Neural cell (in vitro differentiated cells): ENCODE measurements at regions not wholly inside any gene's neighbourhood (a gene's known extent, or its start where the extent isn't known, plus 50 kb on each side); places are given as distances from the start of the nearest gene placed in this dataset.

Experiments
- H2AFZ ChIP-seq: fragments of 200-600, 300-800 bp; sonication (generic), shearing (Covaris generic); 2 replicates; pipeline ENCODE4 v1.6.0; 2014; ENCODE audit warnings: low read depth, mild to moderate bottlenecking, antibody characterized with exemption, low read length, moderate library complexity
- H3F3A ChIP-seq: fragments of 200-600 bp; shearing (Covaris generic); 2 replicates; pipeline ENCODE4 v1.6.1; 2016; ENCODE audit warnings: mild to moderate bottlenecking, moderate library complexity, mixed read lengths, antibody characterized with exemption, low read length; ENCODE audit not compliant: insufficient read depth, poor library complexity, severe bottlenecking
- H3K27ac ChIP-seq: fragments of 200-600, 300-800 bp; sonication (generic), shearing (Covaris generic); 2 replicates; pipeline ENCODE4 v1.5.1; 2014; ENCODE audit warnings: mild to moderate bottlenecking, low read length, moderate library complexity
- H3K27me3 ChIP-seq: fragments of 300-800, 200-600 bp; sonication (generic), shearing (Covaris generic); 2 replicates; pipeline ENCODE4 v1.6.0; 2014; ENCODE audit warnings: mild to moderate bottlenecking, low read depth, low read length, moderate library complexity; ENCODE audit not compliant: insufficient read depth
- H3K36me3 ChIP-seq: fragments of 300-800, 200-600 bp; sonication (generic), shearing (Covaris generic); 2 replicates; pipeline ENCODE4 v1.5.1; 2014; ENCODE audit warnings: mild to moderate bottlenecking, antibody characterized with exemption, low read length, moderate library complexity; ENCODE audit not compliant: insufficient read depth
- H3K4me2 ChIP-seq: fragments of 300-800, 200-600 bp; sonication (generic), shearing (Covaris generic); 2 replicates; pipeline ENCODE4 v1.6.0; 2014; ENCODE audit warnings: mild to moderate bottlenecking, low read length
- H3K4me3 ChIP-seq: fragments of 300-800, 200-600 bp; sonication (generic), shearing (Covaris generic); 2 replicates; pipeline ENCODE4 v1.5.1; 2014; ENCODE audit warnings: mild to moderate bottlenecking, low read length, moderate library complexity
- H3K79me2 ChIP-seq: fragments of 200-600 bp; shearing (Covaris generic); replicated peaks from 2 replicates; pipeline ENCODE4 v1.6.0; 2014; ENCODE audit warnings: mild to moderate bottlenecking, low read length, moderate library complexity; ENCODE audit not compliant: insufficient read depth
- H3K9ac ChIP-seq: fragments of 300-800, 200-600 bp; sonication (generic), shearing (Covaris generic); 2 replicates; pipeline ENCODE4 v1.6.1; 2016; ENCODE audit warnings: mild to moderate bottlenecking, low read length, mixed read lengths
- H3K9me2 ChIP-seq: fragments of 200-600 bp; shearing (Covaris generic); 2 replicates; pipeline ENCODE4 v1.6.1; 2016; ENCODE audit warnings: mild to moderate bottlenecking, low read length, mixed read lengths; ENCODE audit not compliant: insufficient read depth
- H3K9me3 ChIP-seq: fragments of 200-600, 300-800 bp; sonication (generic), shearing (Covaris generic); 2 replicates; pipeline ENCODE4 v1.6.1; 2016; ENCODE audit warnings: mild to moderate bottlenecking, mixed run types, low read length, moderate library complexity, mixed read lengths
- H4K20me1 ChIP-seq: fragments of 200-600 bp; shearing (Covaris generic); 2 replicates; pipeline ENCODE4 v1.6.1; 2016; ENCODE audit warnings: mild to moderate bottlenecking, mixed run types; ENCODE audit not compliant: insufficient read depth
- EP300 ChIP-seq: fragments of 450-650 bp; conservative IDR thresholded peaks from 2 replicates; pipeline ENCODE4 v1.6.1; 2014; ENCODE audit warnings: antibody characterized with exemption, mild to moderate bottlenecking, moderate library complexity; ENCODE audit not compliant: poor library complexity, severe bottlenecking
- EZH2 ChIP-seq: fragments of 200-600, 300-800 bp; shearing (Covaris generic), sonication (generic); IDR thresholded peaks from 2 replicates; pipeline ENCODE4 v1.6.1; 2014; ENCODE audit warnings: antibody characterized with exemption, low read length, borderline replicate concordance, mild to moderate bottlenecking; ENCODE audit not compliant: insufficient read depth, poor library complexity, severe bottlenecking
- MXI1 ChIP-seq: fragments of 450-650 bp; conservative IDR thresholded peaks from 2 replicates; pipeline ENCODE4 v1.6.1; 2014; ENCODE audit warnings: antibody characterized with exemption, mild to moderate bottlenecking; ENCODE audit not compliant: poor library complexity, severe bottlenecking
- POLR2AphosphoS5 ChIP-seq: IDR thresholded peaks from 2 replicates; pipeline ENCODE4 v1.6.1; 2012
- RAD21 ChIP-seq: fragments of 450-650 bp; conservative IDR thresholded peaks from 2 replicates; pipeline ENCODE4 v1.6.1; 2014; ENCODE audit warnings: antibody characterized with exemption, mild to moderate bottlenecking, moderate library complexity
- SMC3 ChIP-seq: fragments of 450-650 bp; conservative IDR thresholded peaks from 2 replicates; pipeline ENCODE4 v1.6.1; 2014; ENCODE audit warnings: antibody characterized with exemption, mild to moderate bottlenecking, moderate library complexity; ENCODE audit not compliant: poor library complexity
- TAF1 ChIP-seq: IDR thresholded peaks from 2 replicates; pipeline ENCODE4 v1.6.1; 2012; ENCODE audit warnings: low read depth
- TF ChIP-seq, protein P1 (sequence below): IDR thresholded peaks from 2 replicates; pipeline ENCODE4 v1.6.1; 2012; ENCODE audit warnings: borderline replicate concordance
- TF ChIP-seq, protein P2 (sequence below): fragments of 450-650 bp; IDR thresholded peaks from 2 replicates; pipeline ENCODE4 v1.5.1; 2014; ENCODE audit warnings: antibody characterized with exemption, mild to moderate bottlenecking, moderate library complexity; ENCODE audit not compliant: poor library complexity, severe bottlenecking

DNA sequence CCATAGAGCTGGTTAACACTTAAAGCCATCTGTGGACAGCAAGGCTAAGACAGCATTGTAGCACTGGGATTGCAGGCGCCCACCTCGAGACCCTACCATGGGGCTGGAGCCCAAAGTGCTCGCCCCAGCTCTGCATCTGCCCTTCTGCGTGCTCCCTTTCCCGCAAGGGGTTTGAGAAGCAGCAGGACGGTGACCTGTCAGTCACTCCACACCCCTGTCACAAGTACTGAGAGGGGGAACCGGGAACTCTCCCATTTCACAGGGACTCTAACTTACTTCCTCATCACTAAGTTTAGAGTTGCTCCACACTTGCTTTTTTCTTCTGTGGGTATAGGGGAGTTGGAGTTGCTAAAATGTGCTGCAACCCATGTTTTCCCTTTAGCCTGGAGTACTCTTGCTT lies 273.2 kb downstream of the SMARCA2 start:
- Histone ChIP-seq H3K4me3 (no peak overlapping the region), H3K4me2 (no peak overlapping the region), H3K9me2 (no peaks in the 10 kb centered on the region), H3F3A (no peaks in the 10 kb centered on the region), H3K36me3 (no peaks in the 10 kb centered on the region), H2AFZ (no peak overlapping the region), H3K9ac (no peak overlapping the region), H3K9me3 (no peaks in the 10 kb centered on the region), H3K79me2 (no peaks in the 10 kb centered on the region), H3K27ac (no peak overlapping the region), H3K27me3 (no peaks in the 10 kb centered on the region), H4K20me1 (no peaks in the 10 kb centered on the region)
- TF ChIP-seq TAF1 (no peak), RAD21 (no peak), SMC3 (no peak), EP300 (no peak), EZH2 (no peak), POLR2AphosphoS5 (no peak), MXI1 (no peak)
- TF ChIP-seq, protein P1, sequence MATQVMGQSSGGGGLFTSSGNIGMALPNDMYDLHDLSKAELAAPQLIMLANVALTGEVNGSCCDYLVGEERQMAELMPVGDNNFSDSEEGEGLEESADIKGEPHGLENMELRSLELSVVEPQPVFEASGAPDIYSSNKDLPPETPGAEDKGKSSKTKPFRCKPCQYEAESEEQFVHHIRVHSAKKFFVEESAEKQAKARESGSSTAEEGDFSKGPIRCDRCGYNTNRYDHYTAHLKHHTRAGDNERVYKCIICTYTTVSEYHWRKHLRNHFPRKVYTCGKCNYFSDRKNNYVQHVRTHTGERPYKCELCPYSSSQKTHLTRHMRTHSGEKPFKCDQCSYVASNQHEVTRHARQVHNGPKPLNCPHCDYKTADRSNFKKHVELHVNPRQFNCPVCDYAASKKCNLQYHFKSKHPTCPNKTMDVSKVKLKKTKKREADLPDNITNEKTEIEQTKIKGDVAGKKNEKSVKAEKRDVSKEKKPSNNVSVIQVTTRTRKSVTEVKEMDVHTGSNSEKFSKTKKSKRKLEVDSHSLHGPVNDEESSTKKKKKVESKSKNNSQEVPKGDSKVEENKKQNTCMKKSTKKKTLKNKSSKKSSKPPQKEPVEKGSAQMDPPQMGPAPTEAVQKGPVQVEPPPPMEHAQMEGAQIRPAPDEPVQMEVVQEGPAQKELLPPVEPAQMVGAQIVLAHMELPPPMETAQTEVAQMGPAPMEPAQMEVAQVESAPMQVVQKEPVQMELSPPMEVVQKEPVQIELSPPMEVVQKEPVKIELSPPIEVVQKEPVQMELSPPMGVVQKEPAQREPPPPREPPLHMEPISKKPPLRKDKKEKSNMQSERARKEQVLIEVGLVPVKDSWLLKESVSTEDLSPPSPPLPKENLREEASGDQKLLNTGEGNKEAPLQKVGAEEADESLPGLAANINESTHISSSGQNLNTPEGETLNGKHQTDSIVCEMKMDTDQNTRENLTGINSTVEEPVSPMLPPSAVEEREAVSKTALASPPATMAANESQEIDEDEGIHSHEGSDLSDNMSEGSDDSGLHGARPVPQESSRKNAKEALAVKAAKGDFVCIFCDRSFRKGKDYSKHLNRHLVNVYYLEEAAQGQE: no peak
- TF ChIP-seq, protein P2, sequence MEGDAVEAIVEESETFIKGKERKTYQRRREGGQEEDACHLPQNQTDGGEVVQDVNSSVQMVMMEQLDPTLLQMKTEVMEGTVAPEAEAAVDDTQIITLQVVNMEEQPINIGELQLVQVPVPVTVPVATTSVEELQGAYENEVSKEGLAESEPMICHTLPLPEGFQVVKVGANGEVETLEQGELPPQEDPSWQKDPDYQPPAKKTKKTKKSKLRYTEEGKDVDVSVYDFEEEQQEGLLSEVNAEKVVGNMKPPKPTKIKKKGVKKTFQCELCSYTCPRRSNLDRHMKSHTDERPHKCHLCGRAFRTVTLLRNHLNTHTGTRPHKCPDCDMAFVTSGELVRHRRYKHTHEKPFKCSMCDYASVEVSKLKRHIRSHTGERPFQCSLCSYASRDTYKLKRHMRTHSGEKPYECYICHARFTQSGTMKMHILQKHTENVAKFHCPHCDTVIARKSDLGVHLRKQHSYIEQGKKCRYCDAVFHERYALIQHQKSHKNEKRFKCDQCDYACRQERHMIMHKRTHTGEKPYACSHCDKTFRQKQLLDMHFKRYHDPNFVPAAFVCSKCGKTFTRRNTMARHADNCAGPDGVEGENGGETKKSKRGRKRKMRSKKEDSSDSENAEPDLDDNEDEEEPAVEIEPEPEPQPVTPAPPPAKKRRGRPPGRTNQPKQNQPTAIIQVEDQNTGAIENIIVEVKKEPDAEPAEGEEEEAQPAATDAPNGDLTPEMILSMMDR: no peak

DNA sequence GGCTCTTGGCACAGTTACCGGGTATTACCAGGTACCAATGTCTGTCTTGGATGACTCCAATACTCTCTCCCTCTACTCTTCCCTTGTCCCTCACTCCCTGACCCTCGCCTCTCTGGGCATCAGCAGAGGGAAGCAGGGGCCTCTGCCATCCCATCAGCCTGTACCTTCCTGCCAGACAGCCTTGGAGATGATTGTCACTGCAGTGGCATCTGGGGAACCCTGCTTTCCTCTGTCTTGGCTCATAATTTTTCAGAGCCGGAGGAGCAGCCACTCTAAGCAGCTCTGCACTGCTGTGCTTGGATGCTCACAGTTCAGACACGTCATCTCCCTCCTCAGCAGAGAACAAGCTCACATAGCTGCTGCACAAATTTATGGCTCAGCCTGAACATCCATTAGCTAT lies 274.1 kb downstream of the SMARCA2 start:
- no peaks in the 10 kb centered on the region for H3K9me3 ChIP-seq

DNA sequence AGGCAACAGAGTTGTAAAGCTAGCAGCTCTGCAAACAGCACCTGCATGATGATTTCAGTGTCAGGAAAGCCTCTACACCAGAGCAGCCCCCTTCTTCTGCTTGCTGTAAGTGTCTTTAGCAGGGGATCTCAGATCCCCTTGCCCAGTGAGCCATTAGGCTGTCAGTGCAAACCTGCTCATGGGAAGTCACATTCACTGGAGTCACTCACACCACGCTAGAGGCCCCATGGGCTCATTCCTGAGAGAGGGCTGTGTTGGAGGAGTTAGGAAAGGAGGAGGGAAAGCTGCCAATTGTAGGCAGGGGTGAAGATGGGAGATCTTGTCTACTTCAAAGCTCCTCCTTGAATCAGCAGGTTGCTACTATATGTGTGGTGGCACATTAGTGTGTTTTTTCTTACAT lies 275.2 kb downstream of the SMARCA2 start:
- H3K27me3 ChIP-seq: no peaks in the 10 kb centered on the region
- no peaks in the 10 kb centered on the region for H3F3A ChIP-seq
- H3K79me2 ChIP-seq: no peaks in the 10 kb centered on the region
- no peaks in the 10 kb centered on the region for H3K9me3 ChIP-seq
- no peak overlapping the region for H2AFZ ChIP-seq
- no peak overlapping the region for H3K4me2 ChIP-seq
- H3K27ac ChIP-seq: no peak overlapping the region
- no peaks in the 10 kb centered on the region for H4K20me1 ChIP-seq
- TF ChIP-seq MXI1 (no peak), EP300 (no peak), POLR2AphosphoS5 (peak; percentile 38)
- H3K36me3 ChIP-seq: no peaks in the 10 kb centered on the region
- H3K9me2 ChIP-seq: no peaks in the 10 kb centered on the region
- H3K4me3 ChIP-seq: no peak overlapping the region
- no peak overlapping the region for H3K9ac ChIP-seq

More for the DNA sequence above, 274.1 kb downstream of the SMARCA2 start:
- H3K4me2 ChIP-seq: no peak overlapping the region
- H3K4me3 ChIP-seq: no peak overlapping the region
- no peak overlapping the region for H2AFZ ChIP-seq
- no peaks in the 10 kb centered on the region for H3K36me3 ChIP-seq
- no peaks in the 10 kb centered on the region for H3K9me2 ChIP-seq
- TF ChIP-seq POLR2AphosphoS5 (peak; percentile 32), TAF1 (no peak)
- no peaks in the 10 kb centered on the region for H3K79me2 ChIP-seq
- no peaks in the 10 kb centered on the region for H3F3A ChIP-seq
- H3K27me3 ChIP-seq: no peaks in the 10 kb centered on the region
- no peak overlapping the region for H3K9ac ChIP-seq
- no peak overlapping the region for H3K27ac ChIP-seq
- H4K20me1 ChIP-seq: no peaks in the 10 kb centered on the region
